ENCODE measurements at regions not wholly inside any gene's neighbourhood (a gene's known extent, or its start where the extent isn't known, plus 50 kb on each side); places are given as distances from the start of the nearest gene placed in this dataset.

GRCh38 chrX:10981506-10981905 is 129.6 kb upstream of the HCCS start:
- Histone ChIP-seq H3K4me1 (ENCODE audit: control insufficient read depth, insufficient read depth, low read length) (no peaks in the 10 kb centered on the region), H3K4me2 (ENCODE audit: low read depth, low read length) (no peak overlapping the region), H3K9me3 (ENCODE audit: control insufficient read depth, insufficient read depth, low read length) (no peaks in the 10 kb centered on the region; the same call in 1 of the 2 replicates), H3K23ac (ENCODE audit: low read depth, low read length) (no peak overlapping the region), H4K5ac (ENCODE audit: low read depth, low read length) (no peak overlapping the region), H3K9me1 (ENCODE audit: insufficient read depth, low read length) (no peaks in the 10 kb centered on the region), H3K4me3 (ENCODE audit: insufficient read depth, low read depth, low read length) (no peak overlapping the region), H3K56ac (ENCODE audit: extremely low read depth, insufficient read depth, low read length) (no peak overlapping the region), H2BK5ac (ENCODE audit: low read depth, low read length, poor library complexity, severe bottlenecking) (no peak overlapping the region), H3K9ac (ENCODE audit: low read depth, low read length) (no peak overlapping the region), H4K91ac (ENCODE audit: insufficient read depth, low read depth, low read length) (peak overlapping the region; percentile 49; the same call in 1 of the 2 replicates), H2BK15ac (ENCODE audit: low read depth, low read length) (no peak overlapping the region; the same call in 2 of the 3 replicates), H3K79me1 (ENCODE audit: low read depth in 1 of 2, low read length in 2 of 2) (no peaks in the 10 kb centered on the region), H3K14ac (replicated peaks; ENCODE audit: low read depth, low read length) (no peak overlapping the region), H3K18ac (ENCODE audit: low read depth, low read length) (no peak overlapping the region), H2AK5ac (ENCODE audit: low read depth, low read length) (no peak overlapping the region), H2BK120ac (ENCODE audit: low read depth, low read length) (peak overlapping the region; percentile 53; the same call in 1 of the 2 replicates), H3K27me3 (ENCODE audit: control insufficient read depth, insufficient read depth, low read length) (no peaks in the 10 kb centered on the region), H4K20me1 (ENCODE audit: insufficient read depth, low read length) (no peaks in the 10 kb centered on the region), H3K27ac (ENCODE audit: insufficient read depth, low read length) (no peak overlapping the region), H3K4ac (ENCODE audit: low read depth, low read length) (peak overlapping the region; percentile 53; the same call in 1 of the 2 replicates), H4K8ac (ENCODE audit: low read depth in 2 of 2, low read length in 2 of 2) (0 out of 4 replicates have a peak overlapping the region, but pooled peaks of 1 of the 2 experiments have one; percentile 48), H2BK20ac (ENCODE audit: low read depth, low read length) (no peak overlapping the region), H2AFZ (replicated peaks; ENCODE audit: low read length, poor library complexity) (no peak overlapping the region), H2AK9ac (replicated peaks; ENCODE audit: low read depth, low read length, poor library complexity) (no peak overlapping the region), H3K36me3 (ENCODE audit: control insufficient read depth, insufficient read depth, low read length) (no peaks in the 10 kb centered on the region)
- in situ Hi-C loops (cut with MboI; ENCODE audit: low sequenced_read_pairs) (no loop called here), dilution Hi-C loops (cut with HindIII; ENCODE audit: low sequenced_read_pairs, unreplicated experiment) (no loop called here), intact Hi-C loops (cut with micrococcal nuclease) (no loop called here)
- ATAC-seq (ENCODE audit: low read depth): peak; percentile 40
- CTCF ChIA-PET: no interaction called here
- no peak for DNase-seq
- POLR2A ChIA-PET (ENCODE audit: unreplicated experiment): no interaction called here
- WGBS, 2 experiments (ENCODE audit: extremely low coverage in 2 of 2, insufficient read length in 1 of 2): no CpG with 5 or more reads among the region's 3 CpGs
- BruUV-seq (replicated peaks): no TSS peak
- TF ChIP-seq MAFK (IDR thresholded peaks at IDR 0.05; ENCODE audit: low read depth, low read length): no peak
- TF ChIP-seq CTCF (conservative IDR thresholded peaks at IDR 0.05; ENCODE audit: low read depth, low read length): no peak
- no peak for TF ChIP-seq ELK1 (IDR thresholded peaks at IDR 0.05; ENCODE audit: borderline replicate concordance, low read depth, low read length)
- no peak for TF ChIP-seq RCOR1 (IDR thresholded peaks at IDR 0.05; ENCODE audit: insufficient replicate concordance, low read length)
- TF ChIP-seq RAD21 (IDR thresholded peaks at IDR 0.05; ENCODE audit: low read length): no peak
- TF ChIP-seq MXI1 (IDR thresholded peaks at IDR 0.05; ENCODE audit: borderline replicate concordance, low read depth, low read length): no peak
- no peak for TF ChIP-seq RFX5 (IDR thresholded peaks at IDR 0.05; ENCODE audit: low read depth, low read length)
- TF ChIP-seq FOS (IDR thresholded peaks at IDR 0.05; ENCODE audit: low read depth, low read length): no peak
- TF ChIP-seq POLR2A (IDR thresholded peaks at IDR 0.05; ENCODE audit: low read depth, low read length): no peak
- TF ChIP-seq MAZ (IDR thresholded peaks at IDR 0.05; ENCODE audit: borderline replicate concordance, low read depth, low read length): no peak
- TF ChIP-seq NFE2L2 (IDR thresholded peaks at IDR 0.05; ENCODE audit: low read depth, low read length): no peak
- no peak for TF ChIP-seq BHLHE40 (IDR thresholded peaks at IDR 0.05; ENCODE audit: low read depth, low read length)
- TF ChIP-seq CHD1 (IDR thresholded peaks at IDR 0.05; ENCODE audit: low read depth, low read length): no peak
- TF ChIP-seq CEBPB (IDR thresholded peaks at IDR 0.05; ENCODE audit: low read depth, low read length): no peak
- TF ChIP-seq SMC3 (IDR thresholded peaks at IDR 0.05; ENCODE audit: low read depth, low read length): no peak
- no peak for TF ChIP-seq USF2 (IDR thresholded peaks at IDR 0.05; ENCODE audit: low read depth, low read length)
